GM21526 (cell line): ENCODE measurements at regions not wholly inside any gene's neighbourhood (a gene's known extent, or its start where the extent isn't known, plus 50 kb on each side); places are given as distances from the start of the nearest gene placed in this dataset.

Experiments used
- ATAC-seq: cut with Tn5 transposase; IDR thresholded peaks from one replicate; pipeline ENCODE4 v1.9.1; 2021; ENCODE audit warnings: moderate library complexity; ENCODE audit not compliant: unreplicated experiment, low FRiP score

- no peak for ATAC-seq
Observed at GRCh38 chr5:167307042-167307441, 984.4 kb upstream of the WWC1 start.

GRCh38 chr5:167308466-167308865, 983.0 kb upstream of the WWC1 start:
- no peak for ATAC-seq

DNA sequence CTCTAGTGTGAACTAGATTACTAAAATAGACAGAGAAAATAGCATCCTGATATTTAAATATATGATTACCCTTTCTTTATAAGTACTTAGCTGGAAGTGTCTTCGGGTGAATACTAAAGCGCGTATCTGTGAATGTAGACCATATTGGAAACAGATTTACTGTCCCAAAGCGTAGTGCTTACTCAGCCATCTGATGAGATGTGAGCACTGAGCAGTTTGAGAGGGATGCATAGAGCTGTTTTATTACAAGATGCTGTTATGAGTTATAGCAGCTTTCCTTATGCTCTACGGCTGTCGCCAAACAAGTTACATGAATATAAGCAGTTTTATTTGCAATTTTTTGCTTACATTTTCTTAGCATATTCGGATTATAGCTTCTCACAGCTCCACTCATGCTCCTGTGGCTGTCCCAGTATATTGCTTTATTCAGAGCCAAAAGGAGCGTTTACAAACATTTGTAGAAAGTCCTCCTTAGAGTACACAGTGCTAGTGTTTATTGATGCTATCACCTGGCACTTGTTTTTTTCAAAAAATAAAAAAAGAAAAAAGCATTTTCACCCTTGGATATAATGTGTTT, 981.4 kb upstream of the WWC1 start:
- ATAC-seq: no peak

GRCh38 chr5:167311340-167311739, 980.1 kb upstream of the WWC1 start:
- no peak for ATAC-seq

- ATAC-seq: no peak
Observed at GRCh38 chr5:167312225-167312624, 979.2 kb upstream of the WWC1 start.

DNA sequence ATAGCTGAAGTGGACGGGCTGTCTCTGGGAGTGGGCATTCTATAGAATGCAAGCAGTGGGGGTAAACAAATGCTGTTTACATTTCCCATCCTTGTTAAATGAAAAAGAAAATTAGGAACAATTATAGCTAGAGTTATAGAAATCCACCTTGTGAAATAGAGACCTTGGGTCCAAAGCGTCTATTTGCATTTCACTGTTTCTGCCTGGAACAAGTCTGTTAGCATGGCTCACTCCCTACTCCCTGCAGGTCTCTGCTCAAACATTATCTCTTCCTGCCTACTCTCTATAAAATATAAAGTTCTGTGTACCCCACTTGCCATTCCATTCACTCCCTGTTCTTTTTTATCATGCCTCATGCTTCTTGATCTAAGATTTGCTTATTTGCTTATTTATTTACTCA, 975.7 kb upstream of the WWC1 start:
- ATAC-seq: no peak

- no peak for ATAC-seq
Observed at GRCh38 chr5:167317884-167318283, 973.6 kb upstream of the WWC1 start.

GRCh38 chr5:167319243-167319642, 972.2 kb upstream of the WWC1 start:
- no peak for ATAC-seq

- no peak for ATAC-seq
Observed at GRCh38 chr5:167320019-167320418, 971.4 kb upstream of the WWC1 start.

DNA sequence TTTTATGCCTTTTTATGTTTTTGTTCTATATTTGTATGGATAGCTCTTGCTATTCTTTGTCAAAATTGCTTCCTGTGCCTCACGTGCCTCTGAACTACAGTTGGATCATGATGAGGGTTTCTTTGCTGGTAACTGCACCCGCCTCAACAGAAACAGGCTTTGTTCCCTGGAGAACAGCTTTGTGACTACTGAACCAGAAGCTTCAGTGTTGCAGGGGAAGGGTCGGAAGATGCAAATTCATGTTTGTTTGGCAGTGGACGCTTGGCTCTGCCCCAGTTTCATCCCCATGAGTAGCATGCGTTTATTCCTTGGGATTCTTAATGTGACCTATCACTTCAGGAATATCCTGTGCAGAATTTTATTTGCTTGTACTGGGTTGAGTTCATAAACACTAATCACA, 959.1 kb upstream of the WWC1 start:
- ATAC-seq: no peak

DNA sequence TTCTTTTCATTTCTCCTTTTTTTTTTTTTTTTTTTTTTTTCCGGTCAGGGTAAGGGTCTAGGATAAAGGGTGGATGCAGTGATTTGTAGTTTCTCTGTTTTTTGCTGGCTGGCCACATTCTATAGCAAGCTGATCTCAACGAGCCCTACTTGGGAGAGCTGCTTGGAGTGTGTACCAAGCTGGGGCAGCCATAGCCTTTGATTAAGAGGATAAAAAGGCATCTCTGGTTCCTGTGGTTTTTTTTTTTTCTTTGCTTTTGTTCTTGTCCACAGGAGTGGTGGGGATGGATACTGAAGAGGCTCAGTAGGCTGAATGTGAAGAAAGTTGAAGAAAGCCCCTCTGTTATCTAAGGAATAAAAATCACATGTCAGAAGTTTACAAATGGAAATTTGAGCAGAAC, 955.3 kb upstream of the WWC1 start:
- no peak for ATAC-seq

DNA sequence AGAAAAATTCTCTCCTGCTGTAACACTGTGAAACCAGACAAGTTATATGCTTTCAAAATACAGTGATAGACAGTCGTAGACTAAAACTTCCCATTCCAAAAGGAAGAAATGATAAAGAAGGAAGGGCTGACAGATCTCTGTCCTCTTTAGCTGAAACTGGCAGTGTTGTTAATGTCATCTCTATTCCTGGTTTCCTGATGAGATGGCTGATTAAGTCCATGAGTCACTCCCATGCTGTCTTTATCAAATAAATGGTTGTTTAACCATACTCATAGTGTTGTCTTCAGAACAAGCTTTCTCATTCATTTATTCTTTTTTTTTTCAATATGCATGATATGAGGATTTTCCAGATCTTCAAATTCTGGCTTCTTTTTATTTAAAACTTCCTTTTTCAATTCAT, 952.2 kb upstream of the WWC1 start:
- ATAC-seq: no peak

- no peak for ATAC-seq
Observed at GRCh38 chr5:167346461-167346860, 945.0 kb upstream of the WWC1 start.

DNA sequence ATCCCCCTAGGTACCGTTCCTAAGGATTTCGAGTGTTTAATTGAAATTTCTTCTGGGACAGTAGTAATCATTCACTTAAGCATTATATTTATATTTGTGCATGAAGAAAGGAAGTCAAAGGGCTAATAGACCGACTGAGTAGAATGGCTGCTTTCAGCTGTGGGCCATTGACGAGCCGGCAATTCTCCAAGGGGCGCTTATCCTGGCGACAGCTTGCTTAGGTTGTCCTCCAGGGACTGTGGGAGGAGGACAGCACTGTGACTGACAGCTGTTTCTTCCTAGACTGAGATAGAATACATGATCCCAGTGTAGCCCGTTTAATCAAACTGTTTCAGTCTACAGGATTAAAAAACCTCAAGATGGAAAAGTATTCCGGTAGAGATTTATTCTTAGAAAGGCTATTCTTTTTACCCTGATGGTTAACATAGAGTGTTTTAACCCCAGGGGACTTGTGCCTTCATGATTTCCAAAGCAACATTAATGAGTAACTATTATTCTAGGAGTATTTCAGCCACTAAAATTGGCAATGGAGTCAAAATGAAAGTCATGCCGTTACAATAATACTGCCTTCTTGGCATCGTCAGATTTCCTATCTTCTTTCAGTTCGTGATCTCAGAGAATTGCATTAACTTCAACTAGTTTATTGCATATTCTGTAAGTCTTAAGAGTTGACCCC, 943.1 kb upstream of the WWC1 start:
- ATAC-seq: no peak

GRCh38 chr5:167348980-167349379, 942.5 kb upstream of the WWC1 start:
- no peak for ATAC-seq

DNA sequence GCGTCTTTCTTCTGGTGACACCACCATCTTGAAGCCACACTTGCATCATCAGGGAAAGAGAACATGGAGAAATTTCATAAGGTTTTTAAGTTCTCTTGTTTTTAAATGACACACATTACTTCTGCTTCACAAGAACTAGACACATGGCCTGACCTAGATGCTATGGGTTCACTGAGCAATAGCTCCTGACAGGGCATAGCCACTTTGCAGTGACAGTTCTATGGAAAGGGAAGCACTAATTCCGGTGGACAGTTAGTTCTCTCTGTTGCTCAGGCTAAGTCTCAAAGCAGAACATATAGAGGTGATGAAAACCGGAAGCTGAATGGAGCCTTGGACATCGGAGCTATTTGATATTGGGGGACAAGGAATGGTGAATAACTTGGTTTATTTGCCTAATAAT, 940.1 kb upstream of the WWC1 start:
- no peak for ATAC-seq

DNA sequence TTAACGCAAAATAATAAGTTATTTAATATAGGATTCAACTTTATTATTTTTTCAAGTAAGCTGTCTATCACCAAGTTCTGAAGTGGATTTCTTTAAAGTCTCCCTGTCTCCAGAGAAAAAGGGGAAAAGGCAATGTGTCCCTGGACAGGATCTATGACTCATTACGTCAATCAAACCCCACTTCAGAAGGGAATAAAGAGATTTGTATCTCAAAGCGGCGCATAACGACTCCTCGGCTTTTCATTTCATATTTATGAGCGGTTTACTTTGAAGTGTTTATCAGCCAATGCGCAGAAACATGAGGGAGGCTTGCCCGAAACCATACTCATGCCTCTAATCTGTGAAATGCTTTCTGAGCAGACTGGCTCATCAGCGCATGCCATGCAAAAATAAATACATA, 938.6 kb upstream of the WWC1 start:
- ATAC-seq: no peak

- no peak for ATAC-seq
Observed at GRCh38 chr5:167355346-167355745, 936.1 kb upstream of the WWC1 start.

DNA sequence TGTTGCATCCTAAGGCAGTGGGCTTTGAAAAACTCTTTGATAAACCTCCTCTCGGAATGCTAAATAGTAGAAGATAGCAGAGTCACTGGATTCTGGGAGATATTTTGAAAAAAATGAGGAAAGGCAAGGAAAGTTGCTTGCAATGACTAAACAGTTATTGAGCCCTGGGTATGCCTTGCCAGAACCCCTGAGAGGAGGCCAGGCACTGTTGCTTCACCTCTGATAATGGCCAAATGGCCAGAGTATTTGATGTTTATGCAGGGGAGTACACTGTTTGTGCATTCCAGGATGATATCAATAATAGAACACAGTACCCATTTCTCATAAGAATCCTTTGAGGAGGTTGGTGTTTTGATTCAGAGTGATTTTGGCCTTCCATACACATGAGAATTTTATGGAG, 935.1 kb upstream of the WWC1 start:
- no peak for ATAC-seq

DNA sequence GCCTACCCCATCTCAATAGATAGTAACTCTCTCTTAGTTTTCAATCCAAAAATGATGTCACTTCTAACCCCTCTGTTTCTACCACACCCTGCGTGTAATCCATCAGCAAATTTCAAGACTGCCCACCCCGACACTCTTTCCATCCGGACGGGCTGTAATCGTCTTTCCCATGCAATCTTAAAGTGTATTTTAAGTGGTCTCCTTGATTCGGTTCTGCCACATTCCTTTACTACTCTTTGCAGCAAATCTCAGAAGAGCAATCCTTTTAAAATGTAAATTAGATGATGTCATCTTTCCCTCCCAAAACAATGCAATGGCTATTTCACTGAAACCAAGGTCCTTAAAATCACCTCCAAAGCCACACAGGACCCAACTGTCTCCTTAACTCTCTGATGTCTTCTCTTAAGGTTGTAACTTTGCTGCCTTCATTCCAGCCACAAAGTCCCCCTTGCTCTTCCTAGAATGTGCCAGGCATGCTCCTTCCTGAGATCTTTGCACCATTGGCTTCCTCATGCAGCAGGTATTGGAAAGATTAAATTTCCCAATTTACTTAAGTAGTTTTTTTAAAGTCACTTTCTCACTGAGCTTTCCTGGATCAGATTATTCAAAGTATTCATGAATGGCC, 932.5 kb upstream of the WWC1 start:
- no peak for ATAC-seq

DNA sequence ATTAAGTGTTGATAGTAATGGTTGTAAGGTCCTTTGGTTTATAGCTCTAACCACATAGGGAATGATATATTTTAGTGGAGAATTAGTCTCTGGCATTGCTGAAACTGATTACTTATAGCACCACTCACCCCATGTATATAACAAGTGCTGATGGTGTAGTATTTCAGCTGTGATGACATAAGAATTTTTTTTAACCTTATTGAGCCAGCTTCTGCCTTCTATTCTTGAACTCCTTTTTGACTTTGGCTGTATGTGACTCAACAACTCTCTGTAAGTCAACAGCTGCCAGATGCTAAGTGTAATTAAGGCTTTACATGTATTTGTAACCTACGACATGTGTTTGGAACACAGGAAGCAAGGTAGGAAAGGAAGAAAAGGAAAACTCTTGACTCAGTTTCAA, 929.6 kb upstream of the WWC1 start:
- no peak for ATAC-seq

DNA sequence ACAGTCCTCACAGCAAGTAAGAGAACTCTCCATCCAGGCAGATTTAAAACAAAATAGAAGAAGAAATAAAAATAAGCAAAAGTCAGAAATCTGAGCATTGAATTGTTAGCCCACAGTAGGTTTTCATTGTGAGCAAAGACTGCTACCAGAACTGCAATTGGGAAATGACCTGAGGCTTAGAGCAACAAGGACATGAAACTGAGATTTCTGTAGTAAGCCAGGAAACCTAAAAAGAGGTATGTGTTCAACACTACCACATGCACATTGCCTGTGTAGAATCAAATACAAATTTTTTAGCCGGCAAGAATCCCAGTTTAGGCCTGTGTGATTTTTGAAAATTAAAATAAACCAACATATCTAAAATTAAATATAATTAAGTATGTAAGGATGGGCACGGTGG, 928.4 kb upstream of the WWC1 start:
- no peak for ATAC-seq
